ENCODE measurements at regions not wholly inside any gene's neighbourhood (a gene's known extent, or its start where the extent isn't known, plus 50 kb on each side); places are given as distances from the start of the nearest gene placed in this dataset.

DNA sequence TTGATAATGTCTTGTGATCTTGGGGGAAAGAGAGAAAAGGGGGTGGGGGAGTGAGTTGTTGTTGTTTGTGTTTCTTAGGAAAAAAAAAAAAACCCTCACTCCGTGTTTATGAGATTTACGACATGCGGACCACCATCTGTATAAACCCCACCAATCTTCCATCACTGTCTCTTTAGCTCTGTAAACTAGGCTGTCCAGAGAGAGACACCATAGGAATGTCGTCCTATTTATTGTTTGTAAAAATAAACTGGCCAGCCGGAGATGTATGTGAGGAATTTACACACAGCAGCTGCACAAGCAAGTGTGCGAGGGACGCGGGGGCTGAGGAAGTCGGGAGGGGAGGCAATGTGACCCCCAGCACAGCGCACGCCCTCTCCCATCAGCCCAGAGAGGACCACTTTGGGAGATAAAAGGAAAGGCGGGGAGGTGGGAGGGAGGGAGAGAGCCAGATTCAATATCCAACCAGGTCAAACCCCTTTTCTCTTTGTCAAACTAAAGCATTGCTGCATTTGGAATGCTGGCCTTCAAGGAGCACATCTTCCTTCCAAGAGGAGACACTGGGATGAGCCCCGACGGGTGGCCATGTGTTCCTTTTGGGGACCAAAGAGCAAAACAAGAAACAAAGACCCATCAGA is 136.2 kb upstream of the SALL1 start:
- TF ChIP-seq, protein P1, sequence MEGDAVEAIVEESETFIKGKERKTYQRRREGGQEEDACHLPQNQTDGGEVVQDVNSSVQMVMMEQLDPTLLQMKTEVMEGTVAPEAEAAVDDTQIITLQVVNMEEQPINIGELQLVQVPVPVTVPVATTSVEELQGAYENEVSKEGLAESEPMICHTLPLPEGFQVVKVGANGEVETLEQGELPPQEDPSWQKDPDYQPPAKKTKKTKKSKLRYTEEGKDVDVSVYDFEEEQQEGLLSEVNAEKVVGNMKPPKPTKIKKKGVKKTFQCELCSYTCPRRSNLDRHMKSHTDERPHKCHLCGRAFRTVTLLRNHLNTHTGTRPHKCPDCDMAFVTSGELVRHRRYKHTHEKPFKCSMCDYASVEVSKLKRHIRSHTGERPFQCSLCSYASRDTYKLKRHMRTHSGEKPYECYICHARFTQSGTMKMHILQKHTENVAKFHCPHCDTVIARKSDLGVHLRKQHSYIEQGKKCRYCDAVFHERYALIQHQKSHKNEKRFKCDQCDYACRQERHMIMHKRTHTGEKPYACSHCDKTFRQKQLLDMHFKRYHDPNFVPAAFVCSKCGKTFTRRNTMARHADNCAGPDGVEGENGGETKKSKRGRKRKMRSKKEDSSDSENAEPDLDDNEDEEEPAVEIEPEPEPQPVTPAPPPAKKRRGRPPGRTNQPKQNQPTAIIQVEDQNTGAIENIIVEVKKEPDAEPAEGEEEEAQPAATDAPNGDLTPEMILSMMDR (IDR thresholded peaks at IDR 0.05; ENCODE audit: low read depth, low read length, missing control alignments) = no peak
- no peak for DNase-seq (ENCODE audit: extremely low read depth, low read depth)
- H3K4me3 ChIP-seq (replicated peaks; ENCODE audit: low read depth, low read length) = no peak overlapping the region

DNA sequence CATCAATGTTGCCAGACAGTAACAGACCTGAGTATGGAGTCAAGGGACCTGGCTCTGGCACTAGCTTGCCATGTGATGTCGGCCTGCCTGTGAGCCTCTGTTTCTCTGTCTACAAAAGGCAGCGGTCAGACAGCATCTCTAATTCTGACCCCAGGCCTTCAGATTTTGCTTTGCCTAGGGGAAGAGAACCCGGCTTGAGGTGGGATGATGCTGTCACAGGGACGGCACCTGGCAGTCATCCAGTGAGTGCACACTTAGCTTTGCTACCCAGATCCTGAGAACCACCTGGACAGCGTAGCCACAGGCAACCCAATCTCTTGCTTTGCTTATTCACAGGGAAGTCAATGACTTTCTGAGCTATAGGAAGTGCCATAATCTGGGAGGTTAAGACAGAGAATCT is 135.2 kb upstream of the SALL1 start:
- no peak overlapping the region for H3K4me3 ChIP-seq (replicated peaks; ENCODE audit: low read depth, low read length)
- no peak for DNase-seq (ENCODE audit: extremely low read depth, low read depth)
- TF ChIP-seq, protein P1 (IDR thresholded peaks at IDR 0.05; ENCODE audit: low read depth, low read length, missing control alignments) = no peak

DNA sequence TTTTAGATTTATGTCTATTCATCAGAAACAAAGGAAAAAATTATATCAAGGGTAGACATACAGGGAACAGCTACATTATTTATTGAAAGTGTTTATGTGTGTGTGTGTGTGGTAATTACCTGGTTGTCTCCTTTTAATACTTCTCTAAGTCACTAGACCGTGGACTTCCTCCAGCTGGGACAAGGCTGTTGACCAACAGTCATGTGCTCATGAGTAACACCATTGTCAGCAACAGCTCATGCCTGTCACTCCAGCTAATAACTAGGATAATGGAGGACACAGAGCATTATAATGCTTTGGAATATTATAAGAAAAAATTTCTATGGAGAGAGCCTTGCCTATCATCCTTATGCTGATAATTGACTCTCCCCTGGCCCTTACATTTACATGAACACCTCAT is 125.3 kb upstream of the SALL1 start:
- TF ChIP-seq, protein P1 (IDR thresholded peaks at IDR 0.05; ENCODE audit: low read depth, low read length, missing control alignments) = no peak
- no peak for DNase-seq (ENCODE audit: extremely low read depth, low read depth)
- no peak overlapping the region for H3K4me3 ChIP-seq (replicated peaks; ENCODE audit: low read depth, low read length)

DNA sequence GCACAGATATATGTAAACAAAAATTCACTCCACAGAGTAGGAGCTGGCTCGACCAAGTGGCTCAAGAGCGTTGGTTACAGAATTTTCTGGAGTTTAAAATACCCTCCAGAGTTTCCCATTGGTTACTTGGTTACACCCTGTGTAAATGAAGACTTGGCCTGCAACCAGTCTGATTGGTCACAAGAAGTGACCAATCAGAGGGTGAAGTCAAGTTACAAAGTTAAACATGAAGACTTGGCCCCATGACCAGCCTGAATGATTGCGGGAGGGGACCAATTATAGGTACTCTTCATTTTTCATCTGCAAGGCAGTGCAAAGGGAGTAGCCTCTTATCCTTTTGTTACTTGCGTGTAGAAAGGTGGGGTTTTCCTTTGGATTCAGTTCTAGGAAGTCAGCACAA is 121.3 kb upstream of the SALL1 start:
- TF ChIP-seq, protein P1 (IDR thresholded peaks at IDR 0.05; ENCODE audit: low read depth, low read length, missing control alignments) = no peak
- no peak for DNase-seq (ENCODE audit: extremely low read depth, low read depth)

DNA sequence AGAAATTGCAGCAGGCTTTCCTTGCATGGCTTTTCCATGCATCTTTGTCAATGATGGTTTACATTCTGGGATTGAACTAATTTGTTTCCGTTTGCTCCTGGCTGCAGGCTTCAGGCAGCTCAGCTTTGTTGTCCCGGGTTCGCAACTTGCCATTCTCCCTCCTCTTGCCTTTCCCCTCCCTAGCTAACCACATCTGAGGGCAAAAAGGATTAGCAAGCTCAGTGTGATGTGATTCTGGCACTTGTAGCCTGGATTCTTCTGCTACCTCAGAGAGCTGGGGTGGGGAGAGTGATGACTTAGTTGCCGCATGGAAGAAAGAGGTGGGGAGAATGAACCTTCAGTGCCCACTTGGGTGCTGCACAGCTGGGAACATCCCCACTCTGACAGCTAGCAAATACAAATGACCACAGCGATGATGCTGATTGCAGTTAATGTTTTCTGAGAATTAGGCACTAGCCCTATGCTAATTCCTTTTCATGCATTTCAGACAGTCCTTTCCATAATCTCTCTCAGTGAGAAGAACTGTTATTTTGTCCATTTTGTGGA is 120.2 kb upstream of the SALL1 start:
- DNase-seq (ENCODE audit: extremely low read depth, low read depth) = no peak
- H3K4me3 ChIP-seq (replicated peaks; ENCODE audit: low read depth, low read length) = no peak overlapping the region
- TF ChIP-seq, protein P1 (IDR thresholded peaks at IDR 0.05; ENCODE audit: low read depth, low read length, missing control alignments) = no peak

More for the DNA sequence above, 121.3 kb upstream of the SALL1 start:
- H3K4me3 ChIP-seq (replicated peaks; ENCODE audit: low read depth, low read length) = no peak overlapping the region

DNA sequence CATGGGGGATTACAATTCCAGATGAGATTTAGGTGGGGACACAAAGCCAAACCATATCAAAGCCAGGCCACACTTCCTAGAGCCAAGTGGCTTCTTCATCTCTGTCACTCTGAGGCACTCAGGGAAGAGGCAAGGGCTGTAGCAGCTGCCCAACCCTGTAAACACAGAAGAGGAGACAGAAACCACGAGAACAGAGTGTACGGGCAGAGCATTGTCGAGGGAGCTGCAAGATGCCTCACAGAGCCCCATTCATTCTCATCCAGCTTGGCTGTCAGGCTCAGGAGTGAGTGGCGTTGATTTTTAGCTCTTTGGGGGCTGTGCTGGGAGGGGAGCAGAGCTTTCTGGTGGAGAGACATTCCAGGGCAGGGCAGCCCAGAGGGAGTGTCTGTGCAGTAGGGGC is 117.2 kb upstream of the SALL1 start:
- no peak for DNase-seq (ENCODE audit: extremely low read depth, low read depth)
- TF ChIP-seq, protein P1 (IDR thresholded peaks at IDR 0.05; ENCODE audit: low read depth, low read length, missing control alignments) = no peak
- H3K4me3 ChIP-seq (replicated peaks; ENCODE audit: low read depth, low read length) = no peak overlapping the region

DNA sequence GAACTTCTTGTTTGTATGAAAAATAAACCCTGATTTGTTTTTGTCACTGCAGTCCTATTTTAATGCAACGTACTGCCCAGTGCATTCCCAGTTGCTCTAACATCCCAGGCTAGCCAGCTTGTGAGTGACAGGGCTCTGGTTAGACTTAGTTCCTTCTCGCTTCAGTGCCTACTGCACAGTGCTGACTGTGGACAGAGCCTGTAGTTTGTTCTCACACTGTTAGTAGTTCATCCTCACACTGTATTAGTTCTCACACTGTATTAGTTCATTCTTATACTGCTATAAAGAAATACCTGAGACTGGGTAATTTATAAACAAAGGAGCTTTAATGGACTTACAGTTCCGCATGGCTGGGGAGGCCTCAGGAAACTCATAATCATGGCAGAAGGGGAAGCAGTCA is 116.6 kb upstream of the SALL1 start:
- DNase-seq (ENCODE audit: extremely low read depth, low read depth) = no peak
- H3K4me3 ChIP-seq (replicated peaks; ENCODE audit: low read depth, low read length) = no peak overlapping the region
- TF ChIP-seq, protein P1 (IDR thresholded peaks at IDR 0.05; ENCODE audit: low read depth, low read length, missing control alignments) = no peak

Data from HFF-Myc (cell line).